Activated T-helper 17 cell treated with anti-CD3 and anti-CD28 coated beads, Interleukin-2, amount 50 U/mL, for 72 hours (primary cell): ENCODE measurements at regions not wholly inside any gene's neighbourhood (a gene's known extent, or its start where the extent isn't known, plus 50 kb on each side); places are given as distances from the start of the nearest gene placed in this dataset.
"Not testable (repeated sequence)": the region's sequence is repeated elsewhere in the genome, so short reads cannot be mapped to it uniquely, and the experiment has no call there.

Experiments
- ATAC-seq: fragments of 150-1000 bp; cut with Tn5 transposase; replicated peaks from 2 replicates; pipeline ENCODE4 v1.10.0; 2021; ENCODE audit warnings: mild to moderate bottlenecking, moderate library complexity
- H3K27ac Mint-ChIP-seq: one replicate; pipeline ENCODE4 v1.8.0; 2022; ENCODE audit warnings: mixed read lengths
- H3K27me3 Mint-ChIP-seq: one replicate; pipeline ENCODE4 v1.8.0; 2022; ENCODE audit warnings: mixed read lengths
- H3K36me3 Mint-ChIP-seq: one replicate; pipeline ENCODE4 v1.8.0; 2022; ENCODE audit warnings: low read depth, mild to moderate bottlenecking, mixed read lengths
- H3K4me1 Mint-ChIP-seq: one replicate; pipeline ENCODE4 v1.8.0; 2022; ENCODE audit warnings: mixed read lengths
- H3K4me3 Mint-ChIP-seq: one replicate; pipeline ENCODE4 v1.8.0; 2022; ENCODE audit warnings: mild to moderate bottlenecking, mixed read lengths
- H3K9me3 Mint-ChIP-seq: one replicate; pipeline ENCODE4 v1.8.0; 2022; ENCODE audit warnings: mixed read lengths

DNA sequence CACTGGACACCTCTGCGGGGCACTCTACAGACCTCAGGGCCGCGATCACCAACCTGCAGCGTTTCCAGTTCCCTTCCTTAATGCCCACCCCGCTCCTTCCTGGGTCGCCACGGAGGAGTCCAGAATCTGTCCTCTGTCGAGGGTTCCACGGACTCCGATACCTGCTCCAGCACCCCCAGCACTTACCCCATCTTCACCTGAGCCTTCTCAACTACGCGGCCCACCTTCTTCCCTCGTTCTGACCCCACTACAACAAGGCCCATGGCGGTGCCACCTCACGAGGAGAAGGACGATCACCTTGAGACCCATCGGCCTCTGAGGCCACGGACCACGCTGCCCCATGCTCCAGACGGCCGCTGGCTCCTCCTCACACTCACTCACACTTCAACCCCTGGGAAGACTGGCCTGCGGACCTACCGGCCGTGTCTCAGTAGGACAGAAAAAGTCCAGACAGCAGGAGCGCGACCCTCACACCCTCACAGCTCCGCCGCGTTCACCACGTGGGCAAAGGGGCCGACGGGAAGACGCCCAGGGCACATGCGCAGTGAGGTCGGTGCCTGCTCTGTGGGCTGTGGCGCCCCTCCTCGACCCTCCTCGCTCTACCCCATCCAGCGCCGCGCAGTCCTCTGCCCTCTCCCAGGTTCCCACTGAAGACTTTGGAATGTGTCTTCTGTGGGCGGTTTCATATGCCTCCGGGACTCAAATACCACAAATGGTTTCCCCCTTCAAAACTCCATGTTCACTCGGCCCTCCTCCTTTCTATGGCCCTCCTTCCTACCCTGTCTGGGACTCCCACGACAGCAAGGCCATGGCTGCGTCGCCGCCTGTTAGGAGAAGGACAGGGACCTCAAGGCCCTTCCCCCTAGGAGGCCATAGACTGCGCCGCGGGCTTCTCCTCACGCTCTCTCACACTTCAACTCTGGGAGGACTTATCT lies 193.9 kb upstream of the PHF14 start:
- no peaks in the 10 kb centered on the region for H3K4me1 Mint-ChIP-seq

DNA sequence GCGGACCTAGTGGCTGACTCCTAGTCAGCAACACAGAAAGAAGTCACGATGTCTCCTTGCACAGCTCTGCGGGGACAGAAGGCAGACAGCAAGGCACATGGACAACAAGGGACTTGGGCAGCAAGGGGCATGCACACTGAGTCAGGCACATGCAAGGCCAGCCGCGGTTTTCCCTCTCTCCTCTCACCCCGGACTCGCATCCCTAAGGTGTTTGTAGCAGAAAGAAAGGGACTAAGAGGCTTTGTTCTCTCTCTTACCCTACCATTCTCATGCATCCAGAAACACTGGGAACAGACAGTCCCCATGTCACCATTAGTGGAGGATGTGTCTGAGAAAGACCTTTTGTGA lies 193.3 kb upstream of the PHF14 start:
- H3K27ac Mint-ChIP-seq, result no peak overlapping the region
- no peak overlapping the region for H3K4me3 Mint-ChIP-seq
- no peaks in the 10 kb centered on the region for H3K36me3 Mint-ChIP-seq
- H3K27me3 Mint-ChIP-seq, result no peaks in the 10 kb centered on the region
- ATAC-seq, result no peak
- no peaks in the 10 kb centered on the region for H3K9me3 Mint-ChIP-seq
- H3K4me1 Mint-ChIP-seq, result no peaks in the 10 kb centered on the region

More for the DNA sequence above, 193.9 kb upstream of the PHF14 start:
- no peaks in the 10 kb centered on the region for H3K9me3 Mint-ChIP-seq
- no peaks in the 10 kb centered on the region for H3K27me3 Mint-ChIP-seq
- H3K4me3 Mint-ChIP-seq, result no peak overlapping the region
- ATAC-seq, result no peak
- H3K27ac Mint-ChIP-seq, result no peak overlapping the region
- H3K36me3 Mint-ChIP-seq, result no peaks in the 10 kb centered on the region

DNA sequence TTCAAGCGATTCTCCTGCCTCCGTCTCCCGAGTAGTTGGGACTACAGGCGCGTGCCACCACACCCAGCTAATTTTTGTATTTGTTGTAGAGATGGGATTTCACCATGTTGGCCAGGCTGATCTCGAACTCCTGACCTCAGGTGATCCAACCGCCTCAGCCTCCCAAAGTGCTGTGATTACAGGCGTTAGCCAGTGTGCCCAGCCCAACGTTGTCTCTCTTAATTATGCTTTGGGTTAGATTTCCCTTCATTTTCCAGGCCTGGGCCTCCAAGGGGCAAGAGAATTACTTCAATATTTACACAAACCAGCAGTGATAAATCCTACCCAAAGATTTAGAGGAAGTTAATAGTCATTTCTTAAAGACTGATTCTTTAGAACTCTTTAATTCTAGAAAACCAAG lies 186.7 kb upstream of the PHF14 start:
- H3K36me3 Mint-ChIP-seq, H3K4me1 Mint-ChIP-seq, H3K9me3 Mint-ChIP-seq, H3K4me3 Mint-ChIP-seq, ATAC-seq, H3K27ac Mint-ChIP-seq, H3K27me3 Mint-ChIP-seq: not testable (repeated sequence)

DNA sequence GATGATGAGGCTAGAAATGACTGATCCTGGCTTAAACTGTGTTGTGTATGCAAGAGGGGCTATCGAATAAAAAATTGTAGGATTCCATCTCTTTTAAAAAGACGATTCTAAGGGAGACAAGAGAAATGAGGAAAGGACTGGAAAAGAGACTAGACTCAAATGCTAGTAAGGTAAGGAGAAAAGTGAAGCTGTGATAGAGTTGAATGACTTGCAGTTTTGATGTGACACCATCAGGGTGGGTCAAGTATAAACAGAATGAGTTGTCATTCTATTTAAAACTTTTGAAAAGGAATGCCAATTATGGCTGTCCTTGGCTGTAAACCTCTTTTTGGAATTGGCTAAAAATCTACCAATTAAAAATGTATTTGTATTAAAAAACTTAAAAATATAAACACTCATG lies 184.5 kb upstream of the PHF14 start:
- ATAC-seq, result no peak
- no peaks in the 10 kb centered on the region for H3K4me1 Mint-ChIP-seq
- H3K9me3 Mint-ChIP-seq, result no peaks in the 10 kb centered on the region
- no peak overlapping the region for H3K4me3 Mint-ChIP-seq
- H3K27ac Mint-ChIP-seq, result no peak overlapping the region
- no peaks in the 10 kb centered on the region for H3K36me3 Mint-ChIP-seq
- H3K27me3 Mint-ChIP-seq, result no peaks in the 10 kb centered on the region

DNA sequence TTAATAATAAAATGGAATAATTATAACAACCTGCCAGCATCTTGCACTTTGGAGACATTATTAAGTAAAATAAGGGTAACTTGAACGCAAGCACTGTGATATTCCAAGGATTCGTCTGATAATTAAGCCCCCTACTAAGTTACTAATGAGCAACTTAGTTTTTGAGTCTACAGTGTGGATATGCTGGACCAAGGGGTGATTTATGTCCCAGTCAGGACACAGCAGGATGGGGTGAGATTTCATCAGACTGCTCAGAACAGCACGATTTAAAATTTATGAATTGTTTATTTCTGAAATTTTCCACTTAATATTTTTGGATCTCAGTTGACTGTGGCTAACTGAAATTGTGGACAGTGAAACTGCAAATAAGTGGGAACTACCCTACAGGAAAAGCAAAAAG lies 182.8 kb upstream of the PHF14 start:
- no peaks in the 10 kb centered on the region for H3K36me3 Mint-ChIP-seq

DNA sequence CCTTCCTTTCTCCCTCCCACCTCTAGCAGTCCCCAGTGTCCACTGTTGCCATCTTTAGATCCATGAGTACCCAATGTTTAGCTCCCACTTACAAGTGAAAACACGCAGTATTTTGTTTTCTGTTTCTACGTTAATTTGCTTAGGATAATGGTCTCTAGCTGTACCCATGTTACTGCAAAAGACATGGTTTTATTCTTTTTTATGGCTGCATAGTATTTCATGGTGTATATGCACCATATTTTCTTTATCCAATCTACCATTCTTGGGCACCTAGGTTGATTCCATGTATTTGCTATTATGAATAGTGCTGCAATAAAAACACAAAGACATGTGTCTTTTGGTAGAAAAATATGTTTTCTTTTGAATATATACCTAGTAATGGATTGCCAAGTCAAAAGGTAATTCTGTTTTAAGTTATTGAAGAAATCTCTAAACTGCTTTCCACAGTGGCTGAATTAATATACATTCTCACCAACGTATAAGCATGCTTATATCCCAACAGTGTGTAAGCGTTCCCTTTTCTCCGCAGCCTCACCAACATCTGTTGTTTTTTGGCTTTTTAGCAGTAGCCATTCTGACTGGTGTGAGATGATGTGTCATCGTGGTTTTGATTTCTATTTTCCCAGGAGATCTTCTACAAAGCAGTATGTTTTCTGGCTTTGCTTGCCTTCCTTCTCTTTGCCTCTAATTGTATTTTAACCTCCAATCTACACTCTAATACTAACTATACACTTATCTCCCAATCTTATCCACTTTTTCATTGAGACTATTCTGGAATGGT lies 179.5 kb upstream of the PHF14 start:
- Mint-ChIP-seq H3K27ac (no peak overlapping the region), H3K4me3 (no peak overlapping the region), H3K36me3 (no peaks in the 10 kb centered on the region), H3K27me3 (no peaks in the 10 kb centered on the region), H3K9me3 (no peaks in the 10 kb centered on the region), H3K4me1 (no peaks in the 10 kb centered on the region)
- ATAC-seq, result no peak

More for the DNA sequence above, 182.8 kb upstream of the PHF14 start:
- Mint-ChIP-seq H3K4me1 (no peaks in the 10 kb centered on the region), H3K27me3 (no peaks in the 10 kb centered on the region), H3K9me3 (no peaks in the 10 kb centered on the region), H3K27ac (no peak overlapping the region), H3K4me3 (no peak overlapping the region)
- ATAC-seq, result no peak

DNA sequence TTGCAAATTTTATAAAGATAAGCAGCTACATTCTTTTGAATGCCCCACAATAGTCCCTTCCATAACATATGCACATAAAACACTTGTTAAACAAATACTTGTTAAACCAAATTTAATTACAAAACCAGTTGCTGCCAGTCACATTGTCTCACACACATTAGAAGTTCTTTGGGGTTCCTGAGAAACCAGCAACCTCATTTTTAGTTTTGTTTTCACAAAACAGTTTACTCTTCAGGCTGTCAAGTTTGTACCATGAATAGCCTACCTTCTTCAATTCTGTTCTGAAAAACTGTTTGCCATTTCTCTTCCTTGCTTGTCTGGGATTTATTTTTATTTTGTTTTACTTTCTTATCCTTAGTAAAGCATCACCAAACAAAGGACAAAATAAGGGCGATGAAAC lies 176.5 kb upstream of the PHF14 start:
- H3K4me3 Mint-ChIP-seq, result no peak overlapping the region
- H3K27ac Mint-ChIP-seq, result no peak overlapping the region
- H3K27me3 Mint-ChIP-seq, result no peaks in the 10 kb centered on the region
- no peaks in the 10 kb centered on the region for H3K36me3 Mint-ChIP-seq
- H3K4me1 Mint-ChIP-seq, result no peaks in the 10 kb centered on the region
- no peaks in the 10 kb centered on the region for H3K9me3 Mint-ChIP-seq
- ATAC-seq, result no peak

DNA sequence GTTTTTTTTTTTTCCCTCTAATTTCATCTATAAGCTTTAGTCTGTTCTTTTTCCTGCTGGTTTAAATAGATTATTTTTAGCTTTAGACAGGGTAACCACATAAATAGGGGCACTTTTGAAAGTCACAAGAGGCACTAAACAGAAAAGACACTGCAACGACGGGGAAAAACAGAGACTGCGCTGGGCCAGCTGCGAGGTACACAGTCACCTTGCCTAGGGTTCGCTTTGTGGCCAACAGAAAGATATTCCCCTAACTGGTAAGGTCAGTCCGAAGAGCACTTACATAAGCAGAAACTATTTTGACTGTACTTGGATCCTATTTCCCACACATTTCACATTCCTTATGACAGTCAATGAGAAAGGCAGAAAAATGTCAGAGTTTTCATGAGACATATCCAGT lies 175.6 kb upstream of the PHF14 start:
- H3K27ac Mint-ChIP-seq, result no peak overlapping the region
- no peak overlapping the region for H3K4me3 Mint-ChIP-seq
- H3K27me3 Mint-ChIP-seq, result no peaks in the 10 kb centered on the region
- H3K36me3 Mint-ChIP-seq, result no peaks in the 10 kb centered on the region
- no peaks in the 10 kb centered on the region for H3K9me3 Mint-ChIP-seq
- no peaks in the 10 kb centered on the region for H3K4me1 Mint-ChIP-seq
- ATAC-seq, result no peak

DNA sequence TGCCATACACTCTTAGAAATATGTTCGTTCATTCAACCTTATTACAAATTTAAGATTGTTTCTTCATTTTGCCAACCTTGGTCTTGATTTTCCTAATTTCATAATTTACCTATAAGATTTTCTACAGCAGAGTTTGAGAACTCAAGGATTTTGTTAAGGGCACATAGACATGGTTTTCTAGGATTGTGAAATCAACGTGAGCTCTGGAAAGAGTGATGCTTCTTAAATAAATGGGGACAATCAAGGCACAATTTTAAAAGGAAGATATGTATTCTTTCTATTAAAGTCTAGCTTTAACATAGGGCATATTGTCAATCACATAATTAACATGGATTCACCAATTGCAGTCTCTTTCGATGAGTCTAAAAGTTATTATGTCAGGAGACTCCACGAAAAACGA lies 174.2 kb upstream of the PHF14 start:
- H3K36me3 Mint-ChIP-seq, result no peaks in the 10 kb centered on the region
- H3K27me3 Mint-ChIP-seq, result no peaks in the 10 kb centered on the region
- H3K27ac Mint-ChIP-seq, result no peak overlapping the region
- no peak overlapping the region for H3K4me3 Mint-ChIP-seq
- no peaks in the 10 kb centered on the region for H3K4me1 Mint-ChIP-seq
- ATAC-seq, result no peak
- no peaks in the 10 kb centered on the region for H3K9me3 Mint-ChIP-seq

DNA sequence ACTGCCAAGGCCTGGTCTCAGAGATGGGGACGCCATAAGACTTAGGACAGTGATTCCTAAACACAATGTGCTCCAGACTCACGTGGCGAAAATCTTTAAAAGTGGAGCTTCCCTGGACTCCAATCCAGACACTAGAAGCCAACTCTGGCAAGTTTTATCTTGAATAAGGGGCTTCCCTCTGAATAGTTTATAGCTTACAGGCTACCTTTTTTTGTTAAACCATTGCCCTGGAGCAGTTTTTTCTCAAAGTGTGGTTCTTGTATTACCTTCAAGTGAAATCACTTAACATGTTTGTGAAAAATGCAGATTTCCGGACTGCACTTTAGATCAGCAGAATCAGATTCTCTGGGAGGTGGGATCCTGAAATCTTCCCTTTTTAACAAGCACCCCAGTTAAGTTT lies 171.7 kb upstream of the PHF14 start:
- H3K9me3 Mint-ChIP-seq, result no peaks in the 10 kb centered on the region
- H3K4me3 Mint-ChIP-seq, result no peak overlapping the region
- H3K36me3 Mint-ChIP-seq, result no peaks in the 10 kb centered on the region
- ATAC-seq, result no peak
- H3K27ac Mint-ChIP-seq, result no peak overlapping the region
- no peaks in the 10 kb centered on the region for H3K27me3 Mint-ChIP-seq
- no peaks in the 10 kb centered on the region for H3K4me1 Mint-ChIP-seq

DNA sequence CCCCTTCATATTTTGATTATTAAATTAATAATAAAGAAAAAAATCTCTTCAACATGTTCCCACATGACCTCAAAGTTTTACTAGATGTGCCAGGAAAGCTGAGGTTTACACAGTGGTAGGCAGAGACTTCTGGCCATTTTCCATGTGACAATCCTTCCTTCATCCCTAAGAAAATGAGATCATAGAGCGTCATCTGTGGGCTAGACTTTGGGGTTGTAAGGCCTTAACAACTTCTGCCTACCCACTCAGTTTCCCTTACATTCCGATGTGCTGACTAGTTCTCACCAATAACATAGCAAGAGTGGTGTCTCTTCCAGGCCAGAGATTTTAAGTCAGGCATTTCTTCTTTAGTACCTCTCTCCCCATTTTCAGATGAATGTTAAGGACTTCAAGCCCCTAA lies 171.1 kb upstream of the PHF14 start:
- no peaks in the 10 kb centered on the region for H3K27me3 Mint-ChIP-seq
- H3K27ac Mint-ChIP-seq, result no peak overlapping the region
- H3K36me3 Mint-ChIP-seq, result no peaks in the 10 kb centered on the region
- no peaks in the 10 kb centered on the region for H3K4me1 Mint-ChIP-seq
- H3K4me3 Mint-ChIP-seq, result no peak overlapping the region
- ATAC-seq, result no peak
- H3K9me3 Mint-ChIP-seq, result no peaks in the 10 kb centered on the region

DNA sequence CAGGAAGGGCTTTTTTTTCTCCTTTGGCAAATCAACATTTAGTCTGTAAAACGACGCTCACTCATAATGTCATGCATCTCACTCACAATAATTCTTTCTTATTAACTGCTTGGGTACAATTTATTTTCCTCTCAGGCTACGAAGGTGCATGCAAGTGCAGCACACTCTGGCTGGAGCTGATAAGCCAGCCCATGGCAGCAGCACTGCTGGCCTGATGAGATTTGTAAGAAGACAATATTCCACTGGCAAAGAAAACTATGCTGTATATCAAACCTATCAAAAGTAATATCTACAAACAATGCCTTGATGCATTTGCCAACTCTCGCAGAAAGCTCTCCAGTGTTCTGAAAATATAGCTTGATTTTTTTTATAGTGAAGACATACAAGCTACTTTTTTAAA lies 170.0 kb upstream of the PHF14 start:
- no peak for ATAC-seq

DNA sequence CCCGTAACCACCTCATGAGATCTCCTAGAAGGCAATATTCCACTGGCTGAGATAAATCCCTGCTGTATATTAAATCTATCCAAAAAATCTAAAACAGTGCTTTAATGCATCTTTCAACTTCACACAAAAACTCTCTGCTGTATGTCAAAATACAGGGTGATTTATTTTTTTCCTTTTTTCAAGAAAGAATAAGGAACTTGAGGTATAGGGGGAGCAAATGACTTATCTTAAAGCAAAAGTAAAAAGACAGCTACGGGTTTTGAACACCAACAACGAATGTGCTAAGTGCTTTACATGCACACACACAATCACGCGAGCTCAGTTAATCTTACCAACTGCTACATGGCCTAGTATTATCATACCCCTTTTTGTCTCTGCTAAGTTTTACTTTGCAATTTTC lies 168.9 kb upstream of the PHF14 start:
- Mint-ChIP-seq H3K27ac (no peak overlapping the region), H3K9me3 (no peaks in the 10 kb centered on the region), H3K4me3 (no peak overlapping the region), H3K27me3 (no peaks in the 10 kb centered on the region), H3K36me3 (no peaks in the 10 kb centered on the region), H3K4me1 (no peaks in the 10 kb centered on the region)
- ATAC-seq, result no peak

More for the DNA sequence above, 170.0 kb upstream of the PHF14 start:
- no peaks in the 10 kb centered on the region for H3K9me3 Mint-ChIP-seq
- no peaks in the 10 kb centered on the region for H3K4me1 Mint-ChIP-seq
- no peaks in the 10 kb centered on the region for H3K27me3 Mint-ChIP-seq
- H3K4me3 Mint-ChIP-seq, result no peak overlapping the region
- no peak overlapping the region for H3K27ac Mint-ChIP-seq
- H3K36me3 Mint-ChIP-seq, result no peaks in the 10 kb centered on the region

DNA sequence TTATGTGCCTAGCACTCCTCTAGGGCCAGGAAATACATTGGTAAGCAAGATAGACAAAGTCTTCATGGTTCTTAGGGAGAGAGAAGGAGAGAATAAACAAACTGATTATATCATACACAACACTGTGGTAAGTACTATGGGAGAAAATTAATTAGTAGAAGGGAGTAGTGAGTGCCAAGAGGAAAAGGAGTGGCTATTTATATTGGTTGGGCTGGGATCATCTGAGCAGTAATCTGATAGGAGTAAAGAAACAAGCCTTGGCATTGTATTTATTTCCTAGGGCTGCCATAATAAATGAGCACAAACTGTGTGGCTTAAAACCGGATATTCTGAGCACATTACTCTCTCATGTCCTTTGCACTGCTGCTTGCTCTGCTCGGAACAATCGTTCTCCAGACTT lies 158.1 kb upstream of the PHF14 start:
- H3K4me1 Mint-ChIP-seq, result no peaks in the 10 kb centered on the region
- no peak for ATAC-seq
- no peak overlapping the region for H3K4me3 Mint-ChIP-seq
- H3K27me3 Mint-ChIP-seq, result no peaks in the 10 kb centered on the region
- H3K27ac Mint-ChIP-seq, result no peak overlapping the region
- H3K36me3 Mint-ChIP-seq, result no peaks in the 10 kb centered on the region
- H3K9me3 Mint-ChIP-seq, result no peaks in the 10 kb centered on the region

DNA sequence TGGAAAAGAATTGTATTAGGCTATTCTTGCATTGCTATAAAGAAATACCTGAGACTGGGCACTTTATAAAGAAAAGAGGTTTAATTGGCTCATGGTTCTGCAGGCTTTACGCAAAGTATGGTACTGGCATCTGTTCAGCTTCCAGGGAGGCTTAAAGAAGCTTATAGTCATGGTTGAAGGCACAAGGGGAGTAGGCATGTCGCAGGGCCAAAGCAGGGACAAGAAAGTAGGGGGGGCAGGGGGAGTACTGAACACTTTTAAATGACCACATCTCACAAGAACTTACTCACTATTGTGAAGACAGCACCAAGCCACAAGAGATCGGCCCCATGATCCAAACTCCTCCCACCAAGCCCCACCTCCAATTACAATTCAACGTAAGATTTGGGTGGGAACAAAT lies 152.5 kb upstream of the PHF14 start:
- ATAC-seq, result no peak
- no peaks in the 10 kb centered on the region for H3K36me3 Mint-ChIP-seq
- no peak overlapping the region for H3K4me3 Mint-ChIP-seq
- H3K4me1 Mint-ChIP-seq, result no peaks in the 10 kb centered on the region
- no peak overlapping the region for H3K27ac Mint-ChIP-seq
- H3K27me3 Mint-ChIP-seq, result no peaks in the 10 kb centered on the region
- no peaks in the 10 kb centered on the region for H3K9me3 Mint-ChIP-seq
